Rectal smooth muscle tissue (tissue), 1 donor: ENCODE measurements at regions not wholly inside any gene's neighbourhood (a gene's known extent, or its start where the extent isn't known, plus 50 kb on each side); places are given as distances from the start of the nearest gene placed in this dataset.

Experiments
- H3K27ac ChIP-seq: one replicate; pipeline ENCODE4 v1.7.0; 2013; ENCODE audit warnings: low read depth, low read length, inconsistent platforms
- H3K27me3 ChIP-seq: one replicate; pipeline ENCODE4 v1.7.0; 2013; ENCODE audit warnings: low read length; ENCODE audit not compliant: control insufficient read depth, insufficient read depth
- H3K36me3 ChIP-seq: one replicate; pipeline ENCODE4 v1.7.0; 2013; ENCODE audit warnings: low read length; ENCODE audit not compliant: control insufficient read depth, insufficient read depth
- H3K4me1 ChIP-seq: one replicate; pipeline ENCODE4 v1.7.0; 2013; ENCODE audit warnings: low read length; ENCODE audit not compliant: control insufficient read depth, insufficient read depth
- H3K4me3 ChIP-seq: one replicate; pipeline ENCODE4 v1.7.0; 2013; ENCODE audit warnings: low read length
- H3K9ac ChIP-seq: one replicate; pipeline ENCODE4 v1.7.0; 2013; ENCODE audit warnings: low read length

DNA sequence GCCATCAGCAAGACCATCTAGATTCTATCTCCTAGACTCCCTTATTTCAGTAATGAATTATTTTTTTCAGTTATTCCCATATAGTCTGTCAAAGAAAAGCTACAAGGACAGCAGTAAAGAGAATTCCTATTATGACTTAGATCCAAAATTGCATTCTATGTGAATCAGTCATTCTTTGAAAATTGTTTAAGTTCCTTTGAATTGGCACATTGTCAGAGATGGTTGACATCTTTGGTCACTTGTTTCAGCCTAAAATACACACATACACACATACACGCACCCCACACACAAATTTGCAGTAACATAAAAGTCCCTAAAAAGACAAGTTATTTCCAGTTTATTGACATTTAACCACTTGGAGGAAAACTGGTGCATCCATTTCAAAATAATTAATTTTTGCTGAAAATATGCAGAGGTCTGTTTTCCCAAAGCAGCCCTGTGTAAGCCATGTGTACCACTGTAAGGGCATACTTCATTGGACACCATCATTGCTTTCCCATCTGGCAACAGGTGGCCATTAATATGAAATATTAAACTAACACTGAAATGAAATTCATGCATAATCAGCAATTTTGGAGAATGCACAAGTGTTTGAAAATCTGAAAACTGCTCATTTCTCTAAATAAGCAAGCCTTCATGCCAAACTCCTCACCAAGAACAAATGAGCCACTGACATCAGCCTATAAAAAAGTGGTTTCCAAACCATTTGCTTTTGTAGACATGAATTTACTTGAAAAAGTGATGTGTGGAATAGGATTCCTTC lies 121.7 kb upstream of the COL1A2 start:
- no peaks in the 10 kb centered on the region for H3K27me3 ChIP-seq
- H3K4me1 ChIP-seq = no peaks in the 10 kb centered on the region
- H3K4me3 ChIP-seq = no peak overlapping the region
- H3K9ac ChIP-seq = no peak overlapping the region
- H3K27ac ChIP-seq = no peak overlapping the region
- no peaks in the 10 kb centered on the region for H3K36me3 ChIP-seq

DNA sequence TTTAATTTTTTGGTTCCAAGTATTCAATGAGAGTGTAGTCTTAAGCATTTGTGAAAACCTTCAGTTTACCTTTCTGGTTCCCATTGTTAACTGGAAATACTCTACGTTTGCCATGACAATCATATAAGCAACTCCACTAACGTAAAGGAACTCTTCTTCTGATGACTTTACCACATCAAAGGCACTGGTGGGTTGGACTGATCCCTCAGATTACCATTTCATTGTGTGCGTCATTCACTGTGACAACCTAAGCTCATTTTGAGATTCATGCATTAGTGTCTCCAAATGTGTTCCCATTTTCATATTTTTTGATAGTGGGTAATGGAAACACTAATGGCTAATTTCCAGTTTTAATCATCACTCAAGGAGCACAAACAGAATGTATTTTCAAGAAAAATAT lies 119.9 kb upstream of the COL1A2 start:
- Histone ChIP-seq H3K4me1 (no peaks in the 10 kb centered on the region), H3K27me3 (no peaks in the 10 kb centered on the region), H3K27ac (no peak overlapping the region), H3K36me3 (no peaks in the 10 kb centered on the region), H3K4me3 (no peak overlapping the region), H3K9ac (no peak overlapping the region)

DNA sequence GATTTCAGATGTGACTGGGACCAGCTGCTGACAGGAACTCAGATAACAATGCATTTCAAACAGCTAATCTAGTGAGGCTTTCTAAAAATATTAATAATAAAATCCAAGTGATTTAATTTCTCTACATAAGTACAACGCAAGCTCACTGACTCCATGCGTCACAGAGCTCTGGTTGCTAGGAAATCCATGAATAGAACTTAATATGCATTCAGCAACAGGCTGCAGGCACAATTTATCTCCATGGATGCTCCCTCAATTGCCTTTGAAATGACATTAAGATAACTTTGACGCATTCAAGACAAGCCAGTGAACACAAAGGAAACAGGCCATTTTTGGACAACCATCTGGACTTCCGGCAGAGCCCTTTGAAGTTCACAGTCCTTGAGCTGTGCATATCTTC lies 118.7 kb upstream of the COL1A2 start:
- no peak overlapping the region for H3K27ac ChIP-seq
- H3K9ac ChIP-seq = no peak overlapping the region
- no peaks in the 10 kb centered on the region for H3K27me3 ChIP-seq
- no peak overlapping the region for H3K4me3 ChIP-seq
- H3K4me1 ChIP-seq = no peaks in the 10 kb centered on the region
- H3K36me3 ChIP-seq = no peaks in the 10 kb centered on the region

DNA sequence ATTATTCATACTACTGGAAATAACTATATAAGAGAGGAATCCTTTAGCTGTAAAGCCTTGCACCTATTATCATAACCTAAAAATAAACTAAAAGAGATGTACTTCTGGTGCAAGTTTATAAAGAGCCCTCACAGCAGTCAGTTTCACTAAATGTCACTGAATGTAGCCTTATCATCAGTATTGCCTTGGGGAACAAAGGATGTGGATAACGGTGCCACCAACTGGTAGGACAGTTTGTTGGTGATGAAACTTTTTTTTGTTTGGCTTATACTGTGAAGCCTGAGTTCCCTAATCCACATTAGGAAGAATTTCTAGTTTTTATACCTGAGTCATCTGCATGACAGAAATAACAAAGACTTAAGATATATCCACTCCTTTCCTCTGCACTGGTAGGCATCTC lies 117.9 kb upstream of the COL1A2 start:
- no peaks in the 10 kb centered on the region for H3K27me3 ChIP-seq
- no peaks in the 10 kb centered on the region for H3K4me1 ChIP-seq
- H3K27ac ChIP-seq = no peak overlapping the region
- no peaks in the 10 kb centered on the region for H3K36me3 ChIP-seq
- no peak overlapping the region for H3K9ac ChIP-seq
- no peak overlapping the region for H3K4me3 ChIP-seq

DNA sequence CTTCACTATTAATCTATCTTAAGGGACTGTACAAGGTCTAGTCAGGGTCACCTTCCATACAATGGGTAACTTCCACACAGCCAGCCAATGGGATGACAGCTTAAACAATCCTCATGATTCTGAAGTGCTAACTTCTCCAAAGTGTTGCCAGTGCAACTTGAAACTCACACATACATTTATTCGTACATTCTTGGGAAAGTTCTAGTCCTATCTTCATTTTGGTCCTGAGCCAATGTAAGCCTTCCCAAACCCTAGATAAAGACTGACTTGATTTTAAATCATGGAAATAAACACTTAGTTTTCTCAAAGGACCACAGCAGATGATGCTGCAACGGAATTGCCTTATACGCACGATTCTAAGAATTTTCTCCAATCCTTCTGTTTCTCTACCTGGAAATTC lies 117.5 kb upstream of the COL1A2 start:
- Histone ChIP-seq H3K27me3 (no peaks in the 10 kb centered on the region), H3K36me3 (no peaks in the 10 kb centered on the region), H3K9ac (no peak overlapping the region), H3K4me3 (no peak overlapping the region), H3K4me1 (no peaks in the 10 kb centered on the region), H3K27ac (no peak overlapping the region)

DNA sequence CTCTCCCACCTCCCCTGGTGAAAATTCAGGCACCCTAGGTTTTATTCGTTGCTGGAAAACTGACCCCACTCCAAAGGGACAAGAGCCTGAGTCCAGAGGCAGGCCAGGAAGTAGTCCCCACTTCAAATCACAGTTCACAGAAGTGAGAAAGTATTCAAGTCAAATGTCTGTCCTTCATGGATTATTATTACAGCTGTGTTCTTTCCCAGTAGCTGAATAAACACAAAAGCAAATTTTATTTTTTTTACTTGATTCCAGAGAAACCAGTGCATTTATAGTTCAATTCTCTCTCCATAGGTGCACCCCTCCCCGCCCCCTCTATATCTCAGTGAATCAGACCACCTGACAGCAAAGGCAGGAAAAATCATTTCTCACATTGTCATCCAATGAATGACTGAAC lies 113.8 kb upstream of the COL1A2 start:
- Histone ChIP-seq H3K36me3 (no peaks in the 10 kb centered on the region), H3K27ac (no peak overlapping the region), H3K9ac (no peak overlapping the region), H3K4me3 (no peak overlapping the region), H3K27me3 (no peaks in the 10 kb centered on the region), H3K4me1 (no peaks in the 10 kb centered on the region)

DNA sequence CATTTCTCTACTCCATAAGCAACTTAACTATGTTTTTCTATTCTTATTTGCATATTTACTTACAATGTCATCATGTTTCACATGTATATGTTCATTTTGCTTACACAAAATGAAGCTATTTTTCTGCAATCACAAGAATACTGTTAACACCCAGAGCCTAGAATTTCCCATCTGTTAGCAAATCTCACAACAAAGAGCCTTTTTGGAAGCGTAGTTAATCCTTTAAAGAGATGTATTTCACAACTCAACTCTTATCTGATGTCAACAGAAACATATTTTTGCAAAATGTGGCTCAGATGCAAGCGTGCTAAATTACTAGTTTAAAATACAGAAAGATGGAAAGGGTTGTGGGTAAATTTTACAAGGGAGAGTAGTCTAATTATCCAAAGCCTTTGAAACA lies 110.6 kb upstream of the COL1A2 start:
- H3K27ac ChIP-seq = no peak overlapping the region
- no peak overlapping the region for H3K4me3 ChIP-seq
- H3K27me3 ChIP-seq = no peaks in the 10 kb centered on the region
- no peaks in the 10 kb centered on the region for H3K4me1 ChIP-seq
- no peak overlapping the region for H3K9ac ChIP-seq
- H3K36me3 ChIP-seq = no peaks in the 10 kb centered on the region

DNA sequence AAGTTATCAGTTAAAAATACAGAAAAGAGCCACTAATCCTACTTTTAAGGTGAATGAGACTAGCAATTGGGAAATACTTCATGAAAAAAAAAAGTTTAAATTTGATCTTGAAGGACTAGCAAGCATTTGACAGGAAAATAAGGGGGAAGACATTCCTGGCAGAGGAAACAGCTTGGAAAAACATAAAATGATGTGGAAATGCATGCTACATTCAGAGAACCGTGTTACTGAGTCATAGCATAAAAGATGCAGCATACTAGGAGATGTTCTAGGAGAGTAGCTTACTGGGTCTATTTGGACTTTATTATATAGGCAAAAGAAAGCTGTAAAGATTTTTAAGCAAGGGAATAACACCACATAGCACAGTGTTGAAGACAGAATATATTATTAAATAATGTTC lies 108.6 kb upstream of the COL1A2 start:
- Histone ChIP-seq H3K4me3 (no peak overlapping the region), H3K4me1 (no peaks in the 10 kb centered on the region), H3K9ac (no peak overlapping the region), H3K36me3 (no peaks in the 10 kb centered on the region), H3K27me3 (no peaks in the 10 kb centered on the region), H3K27ac (no peak overlapping the region)

DNA sequence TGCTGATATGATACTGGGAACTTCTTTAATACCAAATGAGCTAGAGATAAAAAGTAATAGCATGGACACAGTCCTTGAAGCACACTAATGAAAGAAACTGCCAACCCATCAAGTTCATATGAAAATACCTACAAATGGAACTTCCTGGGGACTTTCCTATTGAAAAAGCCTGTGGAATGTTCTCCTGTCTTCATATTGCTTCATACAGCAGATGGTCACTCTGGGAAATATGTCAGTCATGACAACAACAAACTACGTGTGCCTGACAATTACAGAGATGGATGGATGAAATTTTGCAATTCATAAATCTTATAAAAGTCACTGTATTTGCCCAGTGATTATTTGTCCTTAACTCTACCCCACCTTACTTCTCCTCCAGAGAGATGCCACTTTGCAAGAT lies 106.6 kb upstream of the COL1A2 start:
- Histone ChIP-seq H3K4me1 (no peaks in the 10 kb centered on the region), H3K27me3 (no peaks in the 10 kb centered on the region), H3K27ac (no peak overlapping the region), H3K4me3 (no peak overlapping the region), H3K9ac (no peak overlapping the region), H3K36me3 (no peaks in the 10 kb centered on the region)

DNA sequence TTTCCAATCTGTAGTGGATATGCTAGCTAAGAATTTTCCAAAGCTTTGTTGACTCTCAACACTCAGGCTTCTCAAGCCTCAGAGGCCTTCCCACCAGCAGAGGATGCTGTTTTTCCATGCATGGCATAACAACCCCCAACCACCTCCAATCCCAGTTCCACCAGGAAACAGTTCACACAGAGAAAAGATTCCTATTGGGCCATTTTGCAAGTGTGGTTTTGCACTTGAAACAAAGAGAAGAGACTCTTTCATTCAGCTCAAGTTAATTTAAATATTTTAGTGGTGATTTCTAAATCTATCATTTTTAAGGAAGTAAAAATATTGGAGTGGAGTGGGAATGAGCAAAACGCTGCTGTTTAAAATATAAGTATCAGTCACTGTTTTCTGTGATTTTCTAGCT lies 105.6 kb upstream of the COL1A2 start:
- no peaks in the 10 kb centered on the region for H3K36me3 ChIP-seq
- no peak overlapping the region for H3K27ac ChIP-seq
- H3K4me1 ChIP-seq = no peaks in the 10 kb centered on the region
- H3K27me3 ChIP-seq = no peaks in the 10 kb centered on the region
- no peak overlapping the region for H3K9ac ChIP-seq
- H3K4me3 ChIP-seq = no peak overlapping the region

DNA sequence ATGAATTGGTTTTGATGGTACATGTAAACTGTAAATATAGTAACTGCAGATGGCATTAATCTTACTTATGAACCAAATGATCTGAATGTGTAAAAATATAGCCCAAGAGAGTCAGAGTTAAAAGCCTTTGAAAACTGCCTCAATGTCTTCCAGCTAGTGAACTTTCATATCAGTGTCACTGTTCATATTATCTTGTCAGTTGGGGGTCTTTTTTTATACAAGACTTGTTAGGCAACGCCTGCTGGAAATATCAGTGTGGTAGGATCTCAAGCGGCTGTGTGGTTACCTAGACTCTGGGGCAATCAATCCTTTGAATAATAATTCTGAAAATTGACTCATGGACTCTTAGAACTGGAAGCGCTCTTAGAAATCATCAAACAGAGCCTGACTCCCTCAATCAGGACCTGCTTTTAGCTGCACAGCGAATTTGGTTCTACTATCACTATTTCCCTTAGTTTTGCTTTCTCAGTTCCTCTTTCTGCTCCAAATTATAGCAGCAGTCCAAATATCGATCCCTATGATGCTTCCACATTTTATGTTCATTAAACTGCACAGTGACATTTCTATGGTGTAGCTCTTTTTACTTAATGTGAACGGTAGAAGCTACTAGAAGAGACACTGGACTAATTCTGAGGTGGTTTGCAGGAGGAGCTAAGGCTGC lies 100.1 kb upstream of the COL1A2 start:
- no peak overlapping the region for H3K9ac ChIP-seq
- H3K27ac ChIP-seq = no peak overlapping the region
- no peak overlapping the region for H3K4me3 ChIP-seq
- H3K27me3 ChIP-seq = no peaks in the 10 kb centered on the region
- H3K36me3 ChIP-seq = no peaks in the 10 kb centered on the region
- peaks cover 28% of the 10 kb centered on the region for H3K4me1 ChIP-seq

DNA sequence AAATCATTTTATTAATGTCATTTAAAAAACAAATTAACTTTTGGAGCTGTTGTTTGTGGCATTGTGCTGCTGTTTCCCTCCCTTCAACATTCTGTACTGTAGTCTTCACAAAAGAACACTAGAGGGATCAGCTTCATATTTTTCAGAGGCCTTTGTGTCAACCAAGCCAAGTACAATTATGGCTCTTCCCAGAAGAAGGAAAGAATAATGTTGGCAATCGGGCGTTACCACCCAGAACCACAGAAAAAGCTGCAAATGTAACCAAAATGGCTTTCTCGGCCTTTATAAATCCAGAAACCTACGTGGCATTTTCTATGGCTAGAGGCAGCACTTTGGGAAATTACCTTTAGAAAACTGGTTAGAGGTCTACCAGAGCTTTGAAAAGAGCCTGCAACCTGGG lies 98.8 kb upstream of the COL1A2 start:
- Histone ChIP-seq H3K36me3 (no peaks in the 10 kb centered on the region), H3K27ac (peak overlapping the region; percentile 83), H3K27me3 (no peaks in the 10 kb centered on the region), H3K4me1 (peaks cover 36% of the 10 kb centered on the region), H3K4me3 (no peak overlapping the region), H3K9ac (no peak overlapping the region)

DNA sequence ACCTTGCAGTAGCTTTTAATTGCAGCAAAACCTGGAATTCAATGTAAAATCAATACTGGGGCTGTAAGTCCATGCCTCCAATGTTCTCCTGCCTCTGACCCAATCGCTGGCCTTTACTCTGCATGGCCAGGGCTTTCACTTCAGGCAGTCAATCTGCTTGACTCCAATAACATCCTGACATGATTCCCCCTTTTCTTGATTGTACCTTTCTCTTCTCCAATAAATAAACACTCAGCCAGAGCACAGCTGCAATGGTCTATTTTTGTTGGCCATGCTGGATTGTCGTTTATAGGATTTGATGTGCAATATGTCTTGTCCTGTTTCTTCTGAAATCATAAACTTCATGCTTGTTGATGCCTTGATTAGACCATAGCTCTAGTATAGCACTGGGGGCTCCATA lies 97.8 kb upstream of the COL1A2 start:
- no peak overlapping the region for H3K9ac ChIP-seq
- H3K4me3 ChIP-seq = peak overlapping the region; percentile 11
- H3K4me1 ChIP-seq = peaks cover 46% of the 10 kb centered on the region

More for the DNA sequence above, 97.8 kb upstream of the COL1A2 start:
- Histone ChIP-seq H3K27me3 (no peaks in the 10 kb centered on the region), H3K27ac (peak overlapping the region; percentile 83), H3K36me3 (no peaks in the 10 kb centered on the region)
